Right lobe of liver (tissue), 6 donors: ENCODE measurements at regions not wholly inside any gene's neighbourhood (a gene's known extent, or its start where the extent isn't known, plus 50 kb on each side); places are given as distances from the start of the nearest gene placed in this dataset.

ENCODE experiments used
- ATAC-seq, 4 donors: fragments of 200-7000 bp; cut with Tn5 transposase; one replicate each; pipeline ENCODE4 v1.9.1; 2020; ENCODE audit warnings: mild to moderate bottlenecking in 4 of 4, moderate library complexity in 4 of 4
- DNase-seq, 3 donors: peaks; one replicate each; pipeline ENCODE4 v3.0.0-alpha.2; 2020
- H3K27ac ChIP-seq, 3 donors: fragments of 200-600 bp; one replicate each; pipeline ENCODE4 v1.8.0; 2022
- H3K27me3 ChIP-seq, 2 donors: fragments of 200-600 bp; one replicate each; pipeline ENCODE4 v1.8.0; 2022
- H3K36me3 ChIP-seq, 4 donors: fragments of 200-600 bp; sonication (generic) in 1 of 4; one replicate each; pipeline versions ENCODE4 v1.5.1 to v1.8.0; 2017 to 2022; ENCODE audit warnings: control low read depth in 1 of 4
- H3K4me1 ChIP-seq, 4 donors: fragments of 200-600 bp; sonication (generic) in 1 of 4; one replicate each; pipeline versions ENCODE4 v1.5.1 to v1.8.0; 2017 to 2022; ENCODE audit warnings: control low read depth in 1 of 4
- H3K4me3 ChIP-seq, 3 donors: fragments of 200-600 bp; one replicate each; pipeline ENCODE4 v1.8.0; 2022
- H3K9me3 ChIP-seq, 4 donors: fragments of 200-600 bp; sonication (generic) in 1 of 4; one replicate each; pipeline versions ENCODE4 v1.5.1 to v1.8.0; 2017 to 2022; ENCODE audit warnings: control low read depth in 1 of 4
- CTCF ChIP-seq, 4 donors: fragments of 200-600 bp in 3 of 4; fragments of 450-650 bp in 1 of 4; IDR thresholded peaks; one replicate each; pipeline versions ENCODE4 v1.5.1 to v1.8.0; 2016 to 2022; ENCODE audit warnings: antibody characterized with exemption in 4 of 4, mild to moderate bottlenecking in 2 of 4
- POLR2A ChIP-seq: fragments of 450-650 bp; IDR thresholded peaks from one replicate; pipeline ENCODE4 v1.6.1; 2017; ENCODE audit warnings: antibody characterized with exemption, mild to moderate bottlenecking
- WGBS: methylation state at CpG from one replicate; pipeline ENCODE4 v1.1.6; 2018; ENCODE audit warnings: low coverage, low lambda C conversion rate; ENCODE audit not compliant: insufficient coverage; ENCODE audit errors: missing lambda C conversion rate; 5-methylcytosine and 5-hydroxymethylcytosine counted together
- intact Hi-C, 2 donors: fragments of 100-400 bp; cut with DNase I; formaldehyde crosslinking; loops; one replicate each; pipeline versions ENCODE4 v1.11.2 to v1.14.1; 2022
- donor health status: DM: no; HTN: yes; CAD: no.
- donor health status: DM: no; HTN: no; CAD: no.
- donor health status: DM: no; HTN: no; CAD: no.
- donor health status: DM: no; HTN: yes; CAD: no.
- donor health status: DM: no; HTN: yes; CAD: no.

- DNase-seq (no peak), ATAC-seq (no peak)
- intact Hi-C loops: no loop called here
- no peaks in the 10 kb centered on the region for H3K27me3 ChIP-seq
- no peak overlapping the region for H3K27ac ChIP-seq
- 91% methylated on average over 5 of the region's 5 CpGs for WGBS
- H3K4me3 ChIP-seq: no peak overlapping the region
- no peaks in the 10 kb centered on the region for H3K9me3 ChIP-seq
- H3K4me1 ChIP-seq: no peaks in the 10 kb centered on the region
- peaks cover 0 to 47% (median 1%) of the 10 kb centered on the region in 4 donors for H3K36me3 ChIP-seq
- TF ChIP-seq POLR2A: no peak
- no peak for TF ChIP-seq CTCF (IDR thresholded peaks at IDR 0.05)
Measured at GRCh38 chr21:36255663-36256062, 64.3 kb upstream of the MORC3 start.

- DNase-seq: no peak
- no peak overlapping the region for H3K27ac ChIP-seq
- 80% methylated on average over 1 of the region's 1 CpG for WGBS
- H3K36me3 ChIP-seq: peaks cover 0 to 34% (median 3%) of the 10 kb centered on the region in 4 donors
- no peaks in the 10 kb centered on the region for H3K4me1 ChIP-seq
- H3K4me3 ChIP-seq: no peak overlapping the region
- no peaks in the 10 kb centered on the region for H3K27me3 ChIP-seq
- H3K9me3 ChIP-seq: no peaks in the 10 kb centered on the region
- no peak for TF ChIP-seq CTCF (IDR thresholded peaks at IDR 0.05)
- no peak for TF ChIP-seq POLR2A
- ATAC-seq: no peak
- intact Hi-C loops: no loop called here
Measured at GRCh38 chr21:36257657-36258056, 62.3 kb upstream of the MORC3 start.

GRCh38 chr21:36260030-36260787 is 59.8 kb upstream of the MORC3 start:
- Histone ChIP-seq H3K36me3 (peaks cover 0 to 26% (median 2%) of the 10 kb centered on the region in 4 donors), H3K4me1 (no peaks in the 10 kb centered on the region), H3K27me3 (no peaks in the 10 kb centered on the region), H3K9me3 (no peaks in the 10 kb centered on the region), H3K4me3 (peak overlapping the region; percentile 34 to 58 (median 51)), H3K27ac (peak overlapping the region; percentile 69 to 93 (median 71))
- intact Hi-C loops: no loop called here
- TF ChIP-seq POLR2A (no peak), CTCF (IDR thresholded peaks at IDR 0.05) (peak; percentile 74 to 87 (median 79))
- DNase-seq: no peak
- ATAC-seq: peak; percentile 88 to 94 (median 93)
- WGBS: 23% methylated on average over 8 of the region's 10 CpGs

GRCh38 chr21:36260802-36261201 is 59.2 kb upstream of the MORC3 start:
- intact Hi-C loops: no loop called here
- DNase-seq: no peak
- Histone ChIP-seq H3K4me3 (peak overlapping the region in 2 of 3 donors; percentile 51 to 58), H3K36me3 (peaks cover 0 to 23% (median 2%) of the 10 kb centered on the region in 4 donors), H3K9me3 (no peaks in the 10 kb centered on the region), H3K4me1 (no peaks in the 10 kb centered on the region), H3K27ac (peak overlapping the region in 2 of 3 donors; percentile 69 to 93), H3K27me3 (no peaks in the 10 kb centered on the region)
- ATAC-seq: no peak
- 94% methylated on average over 4 of the region's 5 CpGs for WGBS
- no peak for TF ChIP-seq POLR2A
- no peak for TF ChIP-seq CTCF (IDR thresholded peaks at IDR 0.05)
